SU-DHL-6 (cell line): ENCODE measurements at regions not wholly inside any gene's neighbourhood (a gene's known extent, or its start where the extent isn't known, plus 50 kb on each side); places are given as distances from the start of the nearest gene placed in this dataset.

Experiments
- EZH2phosphoT487 ChIP-seq: fragments of 200-600 bp; sonication (generic), shearing (Covaris generic); conservative IDR thresholded peaks from 2 replicates; pipeline ENCODE4 v1.6.1; 2018; ENCODE audit warnings: mild to moderate bottlenecking, antibody characterized with exemption, low read length, moderate library complexity, mixed read lengths
- TF ChIP-seq, protein P1 (sequence below): fragments of 200-600 bp; sonication (generic); IDR thresholded peaks from one replicate; pipeline ENCODE4 v1.5.1; 2017; ENCODE audit warnings: antibody characterized with exemption, mild to moderate bottlenecking, low read length, moderate library complexity; ENCODE audit not compliant: insufficient read depth, poor library complexity, severe bottlenecking

GRCh38 chr2:151171186-151171585, 90.5 kb downstream of the RBM43 start:
- TF ChIP-seq EZH2phosphoT487, result no peak
- TF ChIP-seq, protein P1, sequence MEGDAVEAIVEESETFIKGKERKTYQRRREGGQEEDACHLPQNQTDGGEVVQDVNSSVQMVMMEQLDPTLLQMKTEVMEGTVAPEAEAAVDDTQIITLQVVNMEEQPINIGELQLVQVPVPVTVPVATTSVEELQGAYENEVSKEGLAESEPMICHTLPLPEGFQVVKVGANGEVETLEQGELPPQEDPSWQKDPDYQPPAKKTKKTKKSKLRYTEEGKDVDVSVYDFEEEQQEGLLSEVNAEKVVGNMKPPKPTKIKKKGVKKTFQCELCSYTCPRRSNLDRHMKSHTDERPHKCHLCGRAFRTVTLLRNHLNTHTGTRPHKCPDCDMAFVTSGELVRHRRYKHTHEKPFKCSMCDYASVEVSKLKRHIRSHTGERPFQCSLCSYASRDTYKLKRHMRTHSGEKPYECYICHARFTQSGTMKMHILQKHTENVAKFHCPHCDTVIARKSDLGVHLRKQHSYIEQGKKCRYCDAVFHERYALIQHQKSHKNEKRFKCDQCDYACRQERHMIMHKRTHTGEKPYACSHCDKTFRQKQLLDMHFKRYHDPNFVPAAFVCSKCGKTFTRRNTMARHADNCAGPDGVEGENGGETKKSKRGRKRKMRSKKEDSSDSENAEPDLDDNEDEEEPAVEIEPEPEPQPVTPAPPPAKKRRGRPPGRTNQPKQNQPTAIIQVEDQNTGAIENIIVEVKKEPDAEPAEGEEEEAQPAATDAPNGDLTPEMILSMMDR, result no peak
